Ishikawa (cell line): ENCODE measurements at regions not wholly inside any gene's neighbourhood (a gene's known extent, or its start where the extent isn't known, plus 50 kb on each side); places are given as distances from the start of the nearest gene placed in this dataset.

Experiments used
- CEBPB ChIP-seq: IDR thresholded peaks from 2 replicates; pipeline ENCODE4 v1.6.1; 2012
- EP300 ChIP-seq: IDR thresholded peaks from 2 replicates; pipeline ENCODE4 v1.6.1; 2012; ENCODE audit warnings: borderline replicate concordance
- FOXM1 ChIP-seq: IDR thresholded peaks from 2 replicates; pipeline ENCODE4 v1.6.1; 2012; ENCODE audit warnings: low read depth, borderline replicate concordance
- RAD21 ChIP-seq: IDR thresholded peaks from 2 replicates; pipeline ENCODE4 v1.6.1; 2012; ENCODE audit warnings: low read depth
- TAF1 ChIP-seq: IDR thresholded peaks from 2 replicates; pipeline ENCODE4 v1.6.1; 2012; ENCODE audit warnings: low read depth, mild to moderate bottlenecking
- YY1 ChIP-seq: IDR thresholded peaks from 2 replicates; pipeline ENCODE4 v1.6.1; 2012; ENCODE audit warnings: low read depth
- ZBTB7A ChIP-seq: IDR thresholded peaks from 2 replicates; pipeline ENCODE4 v1.6.1; 2012; ENCODE audit warnings: low read depth
- TF ChIP-seq, protein P1 (sequence below): IDR thresholded peaks from 2 replicates; pipeline ENCODE4 v1.6.1; 2012
- TF ChIP-seq, protein P2 (sequence below): IDR thresholded peaks from 2 replicates; pipeline ENCODE4 v1.6.1; 2012; ENCODE audit warnings: low read depth, mild to moderate bottlenecking
- TF ChIP-seq, protein P3 (sequence below): IDR thresholded peaks from 2 replicates; pipeline ENCODE4 v1.6.1; 2012

GRCh38 chr9:10983251-10983650 is 370.4 kb upstream of the PTPRD start:
- TF ChIP-seq, protein P1, sequence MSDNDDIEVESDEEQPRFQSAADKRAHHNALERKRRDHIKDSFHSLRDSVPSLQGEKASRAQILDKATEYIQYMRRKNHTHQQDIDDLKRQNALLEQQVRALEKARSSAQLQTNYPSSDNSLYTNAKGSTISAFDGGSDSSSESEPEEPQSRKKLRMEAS, result no peak
- no peak for TF ChIP-seq TAF1
- TF ChIP-seq, protein P2, sequence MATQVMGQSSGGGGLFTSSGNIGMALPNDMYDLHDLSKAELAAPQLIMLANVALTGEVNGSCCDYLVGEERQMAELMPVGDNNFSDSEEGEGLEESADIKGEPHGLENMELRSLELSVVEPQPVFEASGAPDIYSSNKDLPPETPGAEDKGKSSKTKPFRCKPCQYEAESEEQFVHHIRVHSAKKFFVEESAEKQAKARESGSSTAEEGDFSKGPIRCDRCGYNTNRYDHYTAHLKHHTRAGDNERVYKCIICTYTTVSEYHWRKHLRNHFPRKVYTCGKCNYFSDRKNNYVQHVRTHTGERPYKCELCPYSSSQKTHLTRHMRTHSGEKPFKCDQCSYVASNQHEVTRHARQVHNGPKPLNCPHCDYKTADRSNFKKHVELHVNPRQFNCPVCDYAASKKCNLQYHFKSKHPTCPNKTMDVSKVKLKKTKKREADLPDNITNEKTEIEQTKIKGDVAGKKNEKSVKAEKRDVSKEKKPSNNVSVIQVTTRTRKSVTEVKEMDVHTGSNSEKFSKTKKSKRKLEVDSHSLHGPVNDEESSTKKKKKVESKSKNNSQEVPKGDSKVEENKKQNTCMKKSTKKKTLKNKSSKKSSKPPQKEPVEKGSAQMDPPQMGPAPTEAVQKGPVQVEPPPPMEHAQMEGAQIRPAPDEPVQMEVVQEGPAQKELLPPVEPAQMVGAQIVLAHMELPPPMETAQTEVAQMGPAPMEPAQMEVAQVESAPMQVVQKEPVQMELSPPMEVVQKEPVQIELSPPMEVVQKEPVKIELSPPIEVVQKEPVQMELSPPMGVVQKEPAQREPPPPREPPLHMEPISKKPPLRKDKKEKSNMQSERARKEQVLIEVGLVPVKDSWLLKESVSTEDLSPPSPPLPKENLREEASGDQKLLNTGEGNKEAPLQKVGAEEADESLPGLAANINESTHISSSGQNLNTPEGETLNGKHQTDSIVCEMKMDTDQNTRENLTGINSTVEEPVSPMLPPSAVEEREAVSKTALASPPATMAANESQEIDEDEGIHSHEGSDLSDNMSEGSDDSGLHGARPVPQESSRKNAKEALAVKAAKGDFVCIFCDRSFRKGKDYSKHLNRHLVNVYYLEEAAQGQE, result no peak
- no peak for TF ChIP-seq CEBPB
- TF ChIP-seq EP300, result no peak
- TF ChIP-seq YY1, result no peak
- TF ChIP-seq ZBTB7A, result no peak
- TF ChIP-seq, protein P3, sequence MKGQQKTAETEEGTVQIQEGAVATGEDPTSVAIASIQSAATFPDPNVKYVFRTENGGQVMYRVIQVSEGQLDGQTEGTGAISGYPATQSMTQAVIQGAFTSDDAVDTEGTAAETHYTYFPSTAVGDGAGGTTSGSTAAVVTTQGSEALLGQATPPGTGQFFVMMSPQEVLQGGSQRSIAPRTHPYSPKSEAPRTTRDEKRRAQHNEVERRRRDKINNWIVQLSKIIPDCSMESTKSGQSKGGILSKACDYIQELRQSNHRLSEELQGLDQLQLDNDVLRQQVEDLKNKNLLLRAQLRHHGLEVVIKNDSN, result no peak
- TF ChIP-seq RAD21, result no peak
- TF ChIP-seq FOXM1, result no peak
